Islet precursor cell (in vitro differentiated cells): ENCODE measurements at regions not wholly inside any gene's neighbourhood (a gene's known extent, or its start where the extent isn't known, plus 50 kb on each side); places are given as distances from the start of the nearest gene placed in this dataset.
A peak's percentile ranks its signal among the peaks of the same experiment; 100 is the strongest.
"Not testable (repeated sequence)": the region's sequence is repeated elsewhere in the genome, so short reads cannot be mapped to it uniquely, and the experiment has no call there.

Experiments used
- DNase-seq: peaks from one replicate; pipeline ENCODE4 v3.0.0-alpha.2; 2018

- no peak for DNase-seq
Measured at GRCh38 chr18:1746131-1746530, 825.2 kb downstream of the METTL4 start.

GRCh38 chr18:1751249-1751648, 820.1 kb downstream of the METTL4 start:
- DNase-seq = no peak

- DNase-seq = no peak
Measured at GRCh38 chr18:1760901-1761300, 810.4 kb downstream of the METTL4 start.

- no peak for DNase-seq
Measured at GRCh38 chr18:1774261-1774660, 797.0 kb downstream of the METTL4 start.

- no peak for DNase-seq
Measured at GRCh38 chr18:1777843-1778242, 793.5 kb downstream of the METTL4 start.

GRCh38 chr18:1778496-1779178, 792.7 kb downstream of the METTL4 start:
- DNase-seq = no peak

- no peak for DNase-seq
Measured at GRCh38 chr18:1779587-1779986, 791.7 kb downstream of the METTL4 start.

- DNase-seq = peak; percentile 59
Measured at GRCh38 chr18:1784113-1784512, 787.2 kb downstream of the METTL4 start.

GRCh38 chr18:1785980-1786379, 785.3 kb downstream of the METTL4 start:
- peak; percentile 63 for DNase-seq

- DNase-seq = no peak
Measured at GRCh38 chr18:1796636-1797035, 774.7 kb downstream of the METTL4 start.

- DNase-seq = no peak
Measured at GRCh38 chr18:1797235-1797634, 774.1 kb downstream of the METTL4 start.

GRCh38 chr18:1805521-1805920, 765.8 kb downstream of the METTL4 start:
- no peak for DNase-seq

- DNase-seq = no peak
Measured at GRCh38 chr18:1806884-1807615, 764.3 kb downstream of the METTL4 start.

- no peak for DNase-seq
Measured at GRCh38 chr18:1811282-1811681, 760.0 kb downstream of the METTL4 start.

GRCh38 chr18:1825296-1825695, 746.0 kb downstream of the METTL4 start:
- DNase-seq = no peak

GRCh38 chr18:1840878-1841277, 730.4 kb downstream of the METTL4 start:
- DNase-seq = no peak

- DNase-seq = peak; percentile 69
Measured at GRCh38 chr18:1846640-1847039, 724.7 kb downstream of the METTL4 start.

GRCh38 chr18:1848716-1849115, 722.6 kb downstream of the METTL4 start:
- no peak for DNase-seq

GRCh38 chr18:1849386-1849785, 721.9 kb downstream of the METTL4 start:
- DNase-seq = no peak

GRCh38 chr18:1857281-1857680, 714.0 kb downstream of the METTL4 start:
- DNase-seq = not testable (repeated sequence)

GRCh38 chr18:1861473-1861872, 709.8 kb downstream of the METTL4 start:
- DNase-seq = no peak

GRCh38 chr18:1865869-1866268, 705.4 kb downstream of the METTL4 start:
- no peak for DNase-seq

GRCh38 chr18:1872274-1872673, 699.0 kb downstream of the METTL4 start:
- DNase-seq = no peak

GRCh38 chr18:1875219-1875618, 696.1 kb downstream of the METTL4 start:
- no peak for DNase-seq

- DNase-seq = no peak
Measured at GRCh38 chr18:1884623-1885022, 686.7 kb downstream of the METTL4 start.
